Muscle of leg (tissue), 3 donors: ENCODE measurements at regions not wholly inside any gene's neighbourhood (a gene's known extent, or its start where the extent isn't known, plus 50 kb on each side); places are given as distances from the start of the nearest gene placed in this dataset.
"Not testable (repeated sequence)": the region's sequence is repeated elsewhere in the genome, so short reads cannot be mapped to it uniquely, and the experiment has no call there.

ENCODE experiments used
- DNase-seq: peaks from one replicate; pipeline ENCODE4 v3.0.0; 2013
- H3K27ac ChIP-seq: one replicate; pipeline ENCODE4 v1.5.1; 2013; ENCODE audit warnings: mild to moderate bottlenecking, low read length, control low read depth
- H3K27me3 ChIP-seq: one replicate; pipeline ENCODE4 v1.6.1; 2013; ENCODE audit warnings: low read length; ENCODE audit not compliant: control insufficient read depth, insufficient read depth
- H3K36me3 ChIP-seq: one replicate; pipeline ENCODE4 v1.6.1; 2013; ENCODE audit warnings: low read length; ENCODE audit not compliant: control insufficient read depth, insufficient read depth
- H3K4me1 ChIP-seq: one replicate; pipeline ENCODE4 v1.6.1; 2013; ENCODE audit warnings: low read length; ENCODE audit not compliant: control insufficient read depth, insufficient read depth
- H3K4me3 ChIP-seq: one replicate; pipeline ENCODE4 v1.5.1; 2013; ENCODE audit warnings: low read length, control low read depth
- H3K9me3 ChIP-seq: replicated peaks from 2 replicates; pipeline ENCODE4 v1.6.1; 2013; ENCODE audit warnings: low read depth, low read length; ENCODE audit not compliant: control insufficient read depth
- WGBS: methylation state at CpG from one replicate; pipeline ENCODE4 v1.1.5; 2013; ENCODE audit warnings: missing lambda C conversion rate; ENCODE audit not compliant: insufficient coverage; 5-methylcytosine and 5-hydroxymethylcytosine counted together

DNA sequence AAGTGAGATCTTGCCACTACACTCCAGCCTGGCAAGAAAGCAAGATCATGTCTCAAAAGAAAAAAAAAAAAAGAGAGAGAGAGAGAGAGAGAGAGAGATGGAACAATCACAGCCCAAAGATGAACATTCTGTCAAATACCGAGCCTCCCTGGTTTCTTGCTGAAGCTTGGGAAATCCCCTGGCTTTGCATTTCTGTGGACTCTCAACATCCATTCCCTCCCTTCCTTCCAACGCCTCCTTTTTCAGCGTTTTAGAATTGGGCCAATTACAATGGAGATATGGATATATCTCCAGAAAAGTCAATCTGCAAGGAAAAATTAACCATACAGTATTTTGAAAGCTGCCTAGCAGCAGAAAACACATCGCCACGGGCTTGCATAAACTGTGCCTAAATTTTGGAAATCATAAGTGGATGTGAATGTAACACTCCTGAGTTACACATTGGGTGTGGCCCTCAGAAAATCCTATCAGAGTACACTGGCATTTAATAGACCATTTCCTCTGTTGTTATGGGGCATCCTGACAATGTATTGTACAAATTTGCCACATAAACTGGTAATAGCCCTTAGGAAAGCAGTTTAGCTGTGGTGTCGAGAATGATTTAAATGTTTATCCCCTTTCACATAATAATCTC, 67.2 kb upstream of the PHLPP1 start:
- H3K27me3 ChIP-seq, result peaks cover 2% of the 10 kb centered on the region
- no peaks in the 10 kb centered on the region for H3K9me3 ChIP-seq
- DNase-seq, result no peak
- no peaks in the 10 kb centered on the region for H3K4me1 ChIP-seq
- no CpG with 5 or more reads among the region's 6 CpGs for WGBS
- no peak overlapping the region for H3K27ac ChIP-seq
- H3K4me3 ChIP-seq, result no peak overlapping the region
- no peaks in the 10 kb centered on the region for H3K36me3 ChIP-seq

DNA sequence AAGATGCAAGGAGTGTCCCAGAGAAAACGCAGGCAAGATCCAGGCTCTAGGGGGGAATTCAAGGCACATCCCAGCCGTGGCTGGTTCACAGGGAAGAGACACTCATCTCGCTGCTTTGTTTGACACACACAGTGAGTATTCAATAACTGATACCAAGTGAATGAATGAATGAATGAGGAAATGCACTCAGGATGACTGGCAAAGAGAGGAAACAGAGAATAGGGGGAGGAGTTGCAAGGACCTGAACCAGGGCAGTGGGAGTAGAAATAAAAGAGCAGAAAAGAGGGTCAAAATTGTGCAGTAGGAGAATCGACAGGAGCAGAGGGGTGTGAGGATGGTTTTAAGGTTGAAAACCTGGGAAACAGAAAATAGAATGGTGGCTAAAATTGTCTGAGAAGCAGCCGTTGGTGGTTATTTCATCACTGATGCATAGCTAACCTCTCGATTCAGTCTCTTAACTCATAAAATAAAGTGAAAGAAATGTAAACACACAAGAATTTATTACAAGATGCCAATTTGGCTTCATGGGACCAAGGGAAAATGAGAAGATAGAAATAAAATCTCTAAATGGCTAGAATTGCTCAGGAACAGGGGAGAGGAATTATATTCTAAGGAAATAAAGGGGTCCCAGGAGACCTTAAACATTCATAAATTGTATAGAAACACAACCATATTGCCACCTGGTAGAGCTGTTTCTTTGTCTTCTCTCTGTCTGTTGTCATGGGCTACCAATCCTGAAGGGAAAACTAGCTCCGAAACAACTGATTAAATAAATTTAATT, 63.9 kb upstream of the PHLPP1 start:
- 58% methylated on average over 4 of the region's 7 CpGs for WGBS
- no peak overlapping the region for H3K4me3 ChIP-seq

DNA sequence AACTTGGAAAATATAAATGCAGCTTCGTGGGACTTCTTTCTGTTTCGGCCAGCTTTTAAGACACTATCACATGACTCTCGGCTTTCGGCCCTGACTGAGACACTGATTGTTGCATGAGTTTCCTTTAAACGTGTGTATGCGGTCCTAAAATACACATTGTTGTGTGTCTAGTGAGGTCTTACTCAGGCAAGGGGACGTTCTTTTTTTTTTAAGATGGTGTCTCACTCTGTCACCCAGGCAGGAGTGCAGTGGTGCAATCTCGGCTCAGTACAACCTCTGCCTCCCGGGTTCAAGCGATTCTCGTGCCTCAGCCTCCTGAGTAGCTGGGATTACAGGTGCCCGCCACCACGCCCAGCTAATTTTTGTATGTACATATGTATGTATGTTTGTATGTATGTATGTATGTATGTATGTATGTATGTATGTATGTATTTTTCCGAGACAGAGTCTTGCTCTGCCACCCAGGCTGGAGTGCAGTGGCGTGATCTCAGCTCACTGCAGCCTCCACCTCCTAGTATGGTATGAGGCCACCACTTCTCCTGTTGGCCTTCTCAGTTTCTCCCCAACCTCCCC, 63.2 kb upstream of the PHLPP1 start:
- not testable (repeated sequence) for DNase-seq

More for the DNA sequence above, 63.9 kb upstream of the PHLPP1 start:
- DNase-seq, result peak; percentile 51
- peaks cover 2% of the 10 kb centered on the region for H3K27me3 ChIP-seq
- no peak overlapping the region for H3K27ac ChIP-seq
- no peaks in the 10 kb centered on the region for H3K9me3 ChIP-seq
- H3K36me3 ChIP-seq, result no peaks in the 10 kb centered on the region
- no peaks in the 10 kb centered on the region for H3K4me1 ChIP-seq

DNA sequence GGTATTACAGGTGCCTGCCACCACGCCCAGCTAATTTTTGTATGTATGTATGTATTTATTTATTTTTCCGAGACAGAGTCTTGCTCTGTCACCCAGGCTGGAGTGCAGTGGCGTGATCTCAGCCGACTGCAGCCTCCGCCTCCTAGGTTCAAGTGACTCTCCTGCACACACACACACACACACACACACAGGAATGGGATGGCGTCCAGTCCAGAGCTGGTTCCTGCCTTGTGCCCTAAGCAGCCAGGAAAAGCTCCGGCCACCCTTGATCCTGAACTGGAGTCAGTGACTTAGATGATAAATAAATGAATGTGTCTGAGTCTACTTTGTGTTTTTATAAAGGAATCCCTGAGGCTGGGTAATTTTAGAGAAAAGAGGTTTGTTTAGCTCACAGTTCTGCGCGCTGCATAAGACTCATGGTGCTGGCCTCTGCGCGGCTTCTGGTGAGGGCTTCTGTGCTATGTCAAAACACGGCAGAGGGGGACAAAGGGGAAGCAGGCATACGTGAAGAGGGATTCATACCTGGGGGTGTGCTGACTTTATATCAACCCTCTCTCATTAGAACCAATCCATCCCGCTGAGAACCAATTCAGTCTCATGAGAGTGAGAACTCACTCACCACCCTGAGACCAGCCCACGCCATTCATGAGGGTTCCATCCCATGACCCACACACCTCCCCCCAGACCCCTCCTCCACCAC, 59.7 kb upstream of the PHLPP1 start:
- H3K4me1 ChIP-seq, result no peaks in the 10 kb centered on the region
- no peaks in the 10 kb centered on the region for H3K9me3 ChIP-seq
- WGBS, result 70% methylated on average over 2 of the region's 15 CpGs
- H3K27me3 ChIP-seq, result no peaks in the 10 kb centered on the region
- H3K27ac ChIP-seq, result no peak overlapping the region
- no peak for DNase-seq
- H3K36me3 ChIP-seq, result no peaks in the 10 kb centered on the region
- H3K4me3 ChIP-seq, result no peak overlapping the region

More for the DNA sequence above, 63.2 kb upstream of the PHLPP1 start:
- not testable (repeated sequence) for H3K36me3 ChIP-seq, H3K4me3 ChIP-seq, H3K27ac ChIP-seq, H3K27me3 ChIP-seq, H3K9me3 ChIP-seq, H3K4me1 ChIP-seq
- 33% methylated on average over 2 of the region's 15 CpGs for WGBS

DNA sequence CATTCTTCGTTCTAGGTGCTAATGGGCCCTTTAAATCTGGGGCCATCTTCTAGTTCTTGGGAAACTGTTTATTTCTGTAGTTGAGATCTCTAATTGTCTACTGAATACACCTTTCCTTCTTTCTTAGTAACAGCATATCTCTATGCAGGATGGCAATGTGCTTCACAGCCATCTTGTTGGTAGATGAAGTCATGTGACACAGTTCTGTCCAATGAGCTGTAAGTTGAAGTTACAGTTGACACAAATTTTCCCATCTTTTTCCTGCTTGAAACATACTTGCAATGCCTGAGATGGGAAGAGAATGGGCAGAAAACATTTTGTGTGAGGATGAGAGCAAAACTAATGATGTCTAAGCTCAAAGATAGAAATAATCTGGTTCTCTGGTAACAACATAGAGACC, 57.3 kb upstream of the PHLPP1 start:
- Histone ChIP-seq H3K9me3 (no peaks in the 10 kb centered on the region), H3K27ac (no peak overlapping the region), H3K36me3 (no peaks in the 10 kb centered on the region), H3K27me3 (no peaks in the 10 kb centered on the region), H3K4me3 (no peak overlapping the region), H3K4me1 (no peaks in the 10 kb centered on the region)
- no peak for DNase-seq
- WGBS, result no CpG with 5 or more reads among the region's 1 CpG

- no peak for DNase-seq
- no peaks in the 10 kb centered on the region for H3K36me3 ChIP-seq
- H3K9me3 ChIP-seq, result no peaks in the 10 kb centered on the region
- WGBS, result 100% methylated on average over 1 of the region's 2 CpGs
- H3K4me3 ChIP-seq, result no peak overlapping the region
- no peaks in the 10 kb centered on the region for H3K27me3 ChIP-seq
- H3K4me1 ChIP-seq, result no peaks in the 10 kb centered on the region
- H3K27ac ChIP-seq, result no peak overlapping the region
Observed at GRCh38 chr18:62659698-62660097, 55.6 kb upstream of the PHLPP1 start.

DNA sequence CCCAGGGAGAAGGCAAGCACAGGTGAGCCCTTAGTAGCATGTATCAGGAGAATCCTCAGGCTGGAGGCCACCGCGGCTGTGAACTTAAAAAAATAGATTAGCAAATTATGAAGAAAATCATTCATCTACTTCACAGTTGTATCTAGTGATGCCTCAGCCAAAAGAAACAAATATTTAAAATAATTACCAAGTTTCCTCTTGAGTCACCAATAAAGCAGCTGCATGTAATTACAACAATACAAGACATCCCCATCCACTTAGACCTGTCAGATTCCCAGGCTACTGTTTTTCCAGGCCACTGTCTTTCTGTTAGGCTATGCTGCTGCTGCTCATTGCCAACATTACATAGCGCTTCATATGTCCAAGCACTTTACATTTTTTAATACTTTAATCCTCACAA, 54.6 kb upstream of the PHLPP1 start:
- no peak overlapping the region for H3K27ac ChIP-seq
- no peak overlapping the region for H3K4me3 ChIP-seq
- no peaks in the 10 kb centered on the region for H3K36me3 ChIP-seq
- no peaks in the 10 kb centered on the region for H3K4me1 ChIP-seq
- H3K9me3 ChIP-seq, result no peaks in the 10 kb centered on the region
- no peaks in the 10 kb centered on the region for H3K27me3 ChIP-seq
- WGBS, result no CpG with 5 or more reads among the region's 3 CpGs
- no peak for DNase-seq

DNA sequence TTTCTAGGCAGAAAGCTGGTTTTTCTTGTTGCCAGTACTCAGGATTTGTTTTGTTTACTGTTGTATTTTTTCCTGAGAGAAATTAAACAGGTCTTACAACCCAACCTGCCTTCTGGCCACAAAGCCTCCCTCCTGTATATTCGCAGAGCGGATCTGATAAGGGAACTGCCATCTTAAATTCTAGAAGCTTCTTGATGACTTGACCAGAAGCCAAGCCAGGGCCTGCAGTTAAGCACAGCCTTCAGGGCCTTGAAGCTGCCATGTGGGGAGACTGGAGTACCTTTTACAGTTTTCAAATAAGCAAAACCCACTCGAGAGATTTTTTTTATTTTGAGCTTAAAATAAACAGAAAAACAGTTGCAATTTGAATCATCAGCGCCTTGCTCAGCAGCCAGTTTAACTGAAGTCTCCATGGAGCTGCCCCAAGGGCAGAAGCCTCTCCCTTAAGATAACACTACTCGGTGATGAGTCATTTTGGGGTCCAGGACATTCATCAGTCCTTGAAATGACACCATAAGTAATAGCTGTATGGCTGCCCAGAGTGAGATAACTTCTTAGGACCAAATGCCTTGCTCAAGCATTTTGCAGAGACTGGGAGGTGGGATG, 51.5 kb upstream of the PHLPP1 start:
- WGBS, result no CpG with 5 or more reads among the region's 5 CpGs
- Histone ChIP-seq H3K27ac (no peak overlapping the region), H3K27me3 (no peaks in the 10 kb centered on the region), H3K4me3 (no peak overlapping the region), H3K4me1 (no peaks in the 10 kb centered on the region), H3K9me3 (no peaks in the 10 kb centered on the region), H3K36me3 (no peaks in the 10 kb centered on the region)
- no peak for DNase-seq

DNA sequence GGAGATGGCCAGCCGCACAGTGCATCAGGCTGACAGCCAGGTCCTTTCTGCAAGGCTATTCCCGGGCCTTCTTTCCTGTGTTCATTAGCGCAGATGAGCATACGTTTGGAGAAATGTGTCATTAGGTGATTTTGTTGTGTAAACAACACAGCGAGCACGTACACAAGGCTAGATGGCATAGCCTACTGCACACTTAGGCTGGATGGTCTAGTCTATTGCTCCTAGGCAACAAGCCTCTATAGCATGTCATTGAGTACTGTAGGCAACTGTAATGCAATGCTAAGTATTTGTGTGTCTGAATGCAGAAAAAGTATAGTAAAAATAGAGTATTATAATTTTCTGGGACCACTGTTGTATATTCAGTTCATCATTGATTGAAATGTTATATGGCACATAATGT, 50.9 kb upstream of the PHLPP1 start:
- H3K4me1 ChIP-seq, result no peaks in the 10 kb centered on the region
- no peaks in the 10 kb centered on the region for H3K27me3 ChIP-seq
- H3K9me3 ChIP-seq, result no peaks in the 10 kb centered on the region
- 56% methylated on average over 5 of the region's 6 CpGs for WGBS
- no peak overlapping the region for H3K4me3 ChIP-seq
- DNase-seq, result no peak
- H3K27ac ChIP-seq, result no peak overlapping the region
- no peaks in the 10 kb centered on the region for H3K36me3 ChIP-seq

DNA sequence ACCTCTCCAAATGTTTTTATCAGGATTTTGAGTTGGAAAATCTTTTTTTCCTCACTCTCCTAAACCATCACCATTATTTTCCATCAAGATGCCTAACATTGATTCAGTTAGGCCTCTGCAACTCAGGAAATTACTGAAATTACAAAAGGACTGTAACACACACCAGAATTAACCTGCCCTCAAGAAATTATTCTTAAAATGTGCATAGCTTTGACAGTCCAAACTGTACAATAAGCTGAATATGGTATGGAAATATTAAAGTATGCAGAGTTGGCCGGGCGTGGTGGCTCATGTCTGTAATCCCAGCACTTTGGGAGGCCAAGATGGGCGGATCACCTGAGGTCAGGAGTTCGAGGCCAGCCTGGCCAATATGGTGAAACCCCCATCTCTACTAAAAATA, 50.2 kb upstream of the PHLPP1 start:
- no peaks in the 10 kb centered on the region for H3K36me3 ChIP-seq
- H3K27ac ChIP-seq, result no peak overlapping the region
- no peaks in the 10 kb centered on the region for H3K4me1 ChIP-seq
- no peaks in the 10 kb centered on the region for H3K9me3 ChIP-seq
- whole genome bisulfite sequencing, result no CpG with 5 or more reads among the region's 4 CpGs
- H3K27me3 ChIP-seq, result no peaks in the 10 kb centered on the region
- DNase-seq, result no peak
- no peak overlapping the region for H3K4me3 ChIP-seq
